Activated CD4-positive, alpha-beta T cell treated with anti-CD3 and anti-CD28 coated beads, Interleukin-2, Interleukin-6, amounts not matched to agents 100 ng/mL and 50 ng/mL, durations not matched to agents 16 hours and 8 hours (primary cell): ENCODE measurements at regions not wholly inside any gene's neighbourhood (a gene's known extent, or its start where the extent isn't known, plus 50 kb on each side); places are given as distances from the start of the nearest gene placed in this dataset.
A peak's percentile ranks its signal among the peaks of the same experiment; 100 is the strongest.
"Not testable (repeated sequence)": the region's sequence is repeated elsewhere in the genome, so short reads cannot be mapped to it uniquely, and the experiment has no call there.

Source experiments
- DNase-seq: peaks from one replicate; pipeline ENCODE4 v3.0.0-alpha.2; 2020

DNA sequence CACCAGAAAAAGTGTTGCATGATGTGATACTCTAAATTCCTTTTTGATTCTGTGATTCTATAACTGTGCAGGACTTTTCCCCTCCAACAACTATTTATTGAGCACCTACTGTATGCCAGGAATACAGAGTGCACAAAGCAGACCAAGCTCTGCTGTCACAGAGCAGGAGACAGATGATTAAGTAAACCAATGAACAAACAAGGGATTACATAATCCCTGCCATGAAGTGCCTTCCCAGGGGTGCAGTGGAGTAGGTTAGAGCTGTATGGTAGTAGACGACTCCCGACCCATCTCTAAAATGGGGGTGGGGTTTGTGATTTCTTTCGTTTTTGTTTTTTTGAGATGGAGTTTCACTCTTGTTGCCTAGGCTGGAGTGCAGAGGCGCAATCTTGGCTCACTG lies 213.9 kb downstream of the TBX5 start:
- DNase-seq, result no peak

DNA sequence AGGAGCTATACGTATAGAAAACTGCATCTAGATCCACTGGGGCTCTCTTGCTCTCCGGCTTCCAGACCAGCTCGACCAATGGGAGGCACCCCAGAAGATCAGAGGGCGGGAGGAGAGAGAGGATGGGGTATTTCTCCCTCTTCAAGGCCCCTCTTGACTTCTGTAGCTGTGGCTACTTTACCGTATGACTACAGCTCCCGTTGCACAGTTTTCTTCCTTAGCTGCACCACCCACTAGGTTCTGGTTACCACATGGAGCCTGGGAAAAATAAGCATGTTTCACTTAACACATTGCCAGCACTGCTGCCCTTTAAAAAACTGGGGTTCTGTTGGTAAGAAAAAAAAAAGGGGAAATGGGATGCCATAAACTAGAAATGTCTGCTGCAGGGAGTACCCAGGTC lies 214.4 kb downstream of the TBX5 start:
- no peak for DNase-seq

DNA sequence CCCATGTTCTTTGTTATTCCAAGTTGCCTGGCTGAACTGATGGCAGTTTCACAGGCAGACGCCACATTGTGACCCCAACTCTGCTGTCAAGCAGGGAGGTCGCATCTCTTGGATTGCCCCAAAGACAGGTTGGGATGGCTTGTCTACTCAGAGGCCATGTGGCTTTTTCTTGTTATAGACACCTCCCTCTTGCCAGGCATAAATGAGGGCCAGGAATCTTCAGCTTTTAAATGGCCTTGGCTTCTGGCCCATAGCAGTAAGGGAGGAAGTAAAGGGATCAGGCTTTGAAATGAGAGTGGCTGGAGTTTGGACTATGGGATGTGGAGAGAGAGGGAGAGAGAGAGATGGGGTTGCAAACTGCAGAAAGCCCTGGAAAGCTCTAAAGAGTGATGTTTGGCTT lies 215.0 kb downstream of the TBX5 start:
- no peak for DNase-seq

DNA sequence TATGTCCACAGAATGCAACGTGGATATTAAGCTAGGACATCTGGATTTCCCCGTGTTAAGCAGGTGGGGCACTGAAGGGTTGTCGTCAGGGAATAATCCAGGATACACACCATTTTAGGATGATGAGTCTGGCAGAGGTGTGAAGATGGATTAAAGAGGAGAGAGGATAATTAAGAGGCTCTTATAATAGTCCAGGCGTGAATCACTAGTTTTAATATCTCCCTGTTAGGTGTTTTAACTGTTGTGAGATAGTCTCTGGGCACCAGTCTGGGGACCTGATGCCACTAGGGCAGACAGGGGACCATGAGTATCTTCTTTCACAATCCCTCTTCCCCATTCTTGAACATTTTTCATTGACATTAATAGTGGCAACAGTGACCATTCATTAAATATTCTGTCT lies 216.7 kb downstream of the TBX5 start:
- DNase-seq, result no peak

DNA sequence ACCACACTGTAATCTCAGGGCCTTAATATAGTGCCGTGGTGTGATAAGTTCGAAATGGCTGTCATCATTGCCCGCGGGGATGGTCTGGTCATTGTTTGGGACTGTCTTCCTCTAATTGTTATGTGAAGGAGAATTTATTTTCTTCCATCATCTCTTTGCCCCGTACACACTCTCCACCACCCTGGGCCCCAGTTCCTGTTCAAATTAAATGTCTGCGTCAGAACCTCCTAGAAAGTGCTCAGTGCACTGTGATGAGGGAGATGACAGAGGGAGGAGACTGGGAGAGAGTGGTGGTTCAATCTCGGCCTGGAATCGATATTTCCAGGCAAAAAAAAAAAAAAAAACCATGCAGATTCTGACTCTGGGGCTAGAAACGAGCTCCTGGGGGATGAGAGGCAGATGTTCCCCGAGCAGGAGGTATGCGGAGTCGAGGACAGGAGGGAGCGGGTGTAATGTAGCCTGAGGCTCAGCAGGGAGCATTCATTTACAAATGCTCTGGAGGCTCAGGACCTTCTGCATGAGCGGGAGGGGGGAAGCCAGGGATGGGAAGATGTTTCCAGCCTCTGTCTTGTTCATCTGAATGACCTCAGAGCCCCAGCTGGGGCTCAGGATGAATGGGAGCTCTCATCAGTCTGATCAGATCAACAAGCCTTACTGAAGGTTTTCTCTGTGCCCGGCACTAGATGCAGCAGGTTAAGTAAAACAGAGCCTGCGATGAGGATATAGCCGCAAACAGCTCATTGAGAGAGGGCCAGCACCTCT lies 219.5 kb downstream of the TBX5 start:
- no peak for DNase-seq

DNA sequence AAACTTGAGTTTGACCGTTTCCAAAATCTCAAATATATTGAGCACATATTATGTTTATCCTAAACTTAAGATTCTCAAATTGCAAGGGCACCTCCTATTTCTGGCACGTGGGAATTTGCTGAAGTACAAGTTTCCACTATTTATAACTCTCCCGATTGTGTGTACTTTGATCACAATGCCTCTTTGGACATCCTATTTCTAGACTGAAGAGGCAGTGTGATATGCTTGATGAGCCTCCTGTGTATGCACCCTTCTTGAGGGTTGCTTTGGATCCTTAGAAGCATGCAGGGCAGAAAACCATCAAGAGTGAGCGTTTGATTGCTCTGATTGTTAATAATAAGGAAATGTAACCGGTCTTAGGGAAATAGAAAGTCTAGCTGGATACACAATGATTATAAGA lies 218.9 kb upstream of the RBM19 start:
- no peak for DNase-seq

DNA sequence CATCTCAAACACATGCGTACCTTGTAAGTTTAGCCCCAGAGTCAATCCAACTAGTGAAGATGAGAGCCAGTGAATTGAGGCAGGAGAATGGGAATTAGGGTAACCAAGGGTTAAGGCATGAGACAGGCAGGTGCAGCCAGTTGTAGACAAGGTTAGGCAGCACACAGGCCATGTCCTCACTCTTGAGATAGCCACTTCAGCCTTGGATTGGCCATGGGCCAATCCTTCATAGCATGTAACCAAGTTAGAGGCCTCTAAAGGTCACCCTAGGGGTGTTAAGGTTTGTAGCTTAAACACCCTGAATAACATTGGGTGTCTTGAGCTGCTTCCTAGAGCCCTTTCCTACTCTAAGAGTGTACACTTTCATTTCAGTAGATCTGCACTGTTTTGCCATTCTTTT lies 208.2 kb upstream of the RBM19 start:
- DNase-seq, result no peak

DNA sequence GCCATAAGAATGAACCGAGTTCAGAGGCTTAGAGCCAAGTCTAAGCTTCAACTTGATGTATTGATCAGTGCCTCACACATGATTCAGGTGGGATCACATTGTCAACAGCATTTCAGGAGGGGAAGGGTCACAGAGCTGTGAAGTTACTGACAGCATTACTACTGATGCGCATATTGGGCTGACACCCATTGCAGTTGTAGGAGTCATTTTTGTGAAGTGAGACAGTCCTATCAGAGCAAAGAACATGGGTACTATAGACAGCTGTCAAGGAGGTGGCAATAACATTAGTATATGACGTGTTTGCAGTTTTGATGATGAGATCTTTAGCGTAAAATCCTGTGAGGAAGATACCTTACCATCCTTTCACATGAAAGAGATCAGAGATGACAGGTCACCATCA lies 206.0 kb upstream of the RBM19 start:
- no peak for DNase-seq

DNA sequence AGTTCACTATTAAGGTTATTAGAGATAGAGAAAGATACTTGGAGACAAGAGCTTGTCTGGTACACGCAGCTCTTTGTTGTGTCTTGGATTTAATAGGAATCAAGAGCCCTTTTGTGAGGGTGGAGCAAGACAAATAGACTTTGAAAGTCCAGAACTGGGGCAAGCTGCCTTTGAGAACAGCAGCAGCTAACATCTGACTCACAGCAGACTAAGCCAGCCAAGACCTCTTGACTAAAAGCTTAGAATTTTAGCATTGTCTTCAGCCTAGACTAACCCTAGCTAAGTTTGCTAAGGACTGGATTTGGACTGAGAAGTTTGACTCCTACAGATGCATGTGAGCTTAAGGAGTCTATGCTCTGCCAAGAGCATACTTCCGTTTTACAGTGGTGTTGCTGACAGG lies 201.9 kb upstream of the RBM19 start:
- no peak for DNase-seq

DNA sequence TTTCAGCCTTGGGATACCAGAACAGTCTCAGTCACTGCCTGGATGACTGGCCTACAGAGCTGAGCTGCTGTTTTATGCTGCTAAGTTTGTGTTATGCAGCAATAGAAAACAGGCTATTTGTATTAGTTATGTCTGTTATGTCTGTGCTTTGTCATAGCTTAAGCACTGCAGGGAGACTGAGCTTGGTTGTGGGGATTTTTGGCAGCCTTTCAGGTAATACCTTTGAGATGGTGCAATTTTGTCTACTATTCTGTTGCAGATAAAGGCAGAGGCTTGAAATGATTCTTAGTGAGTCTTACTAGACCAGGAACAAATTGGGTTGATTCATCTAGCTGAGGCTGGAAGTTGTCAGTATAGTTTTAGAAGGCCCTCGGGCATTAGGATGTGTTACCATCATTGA lies 201.3 kb upstream of the RBM19 start:
- no peak for DNase-seq

DNA sequence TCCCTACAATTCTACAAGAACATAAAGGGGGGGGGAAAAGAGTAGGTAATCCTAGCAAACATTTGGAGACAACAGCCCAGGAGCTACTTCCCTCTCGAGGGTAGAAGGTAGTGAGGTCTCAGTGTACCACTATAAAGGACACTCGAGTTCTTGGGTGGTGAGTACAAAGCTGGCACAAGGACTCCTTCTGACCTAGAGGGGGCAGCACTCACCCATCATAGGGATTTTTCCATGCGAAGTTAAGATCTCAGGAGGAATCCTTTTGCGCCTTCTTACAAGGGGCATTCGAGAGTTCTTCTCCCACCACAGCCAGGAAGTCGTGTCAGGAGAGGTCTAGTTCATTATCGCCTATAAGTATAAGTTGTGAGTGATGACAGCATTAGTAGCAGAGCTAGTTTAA lies 200.2 kb upstream of the RBM19 start:
- peak; percentile 1 for DNase-seq

DNA sequence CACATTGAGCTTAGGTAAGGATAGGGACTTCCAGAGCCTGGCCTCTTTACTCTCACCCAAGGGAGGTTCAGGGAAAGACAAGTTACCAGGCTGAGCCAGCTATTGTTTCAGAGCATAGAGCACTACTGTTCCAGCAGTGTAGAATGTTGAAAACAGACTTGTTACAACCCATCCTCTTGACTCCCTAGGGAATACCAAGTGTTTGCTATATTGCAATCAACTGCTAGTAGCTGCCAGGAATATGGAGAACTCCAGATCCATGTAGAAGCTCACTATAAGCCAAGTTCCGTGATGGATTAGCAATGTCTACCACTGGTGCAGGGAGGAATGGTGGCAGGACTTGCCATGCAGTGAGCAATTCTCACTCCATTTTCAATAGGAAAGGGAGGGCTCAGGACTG lies 199.8 kb upstream of the RBM19 start:
- DNase-seq, result no peak

DNA sequence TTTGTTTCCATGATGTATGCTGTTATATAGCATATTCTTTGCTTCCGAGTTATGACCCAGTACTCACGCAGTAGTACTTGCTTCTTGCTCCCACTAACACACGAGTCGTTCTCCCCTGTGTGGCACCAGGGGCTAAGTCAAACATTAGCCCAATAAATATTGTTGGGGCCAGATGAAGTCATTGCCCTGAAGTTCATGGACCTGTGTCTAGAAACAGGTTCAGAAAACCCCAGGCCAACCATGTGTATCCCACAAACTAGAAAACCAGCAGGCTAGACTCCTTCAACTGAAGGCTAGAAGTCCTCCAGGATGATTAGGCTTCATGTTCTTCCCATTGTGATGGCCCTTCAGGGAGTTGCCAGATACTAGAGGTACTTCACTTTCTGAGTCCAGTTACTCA lies 198.2 kb upstream of the RBM19 start:
- no peak for DNase-seq

DNA sequence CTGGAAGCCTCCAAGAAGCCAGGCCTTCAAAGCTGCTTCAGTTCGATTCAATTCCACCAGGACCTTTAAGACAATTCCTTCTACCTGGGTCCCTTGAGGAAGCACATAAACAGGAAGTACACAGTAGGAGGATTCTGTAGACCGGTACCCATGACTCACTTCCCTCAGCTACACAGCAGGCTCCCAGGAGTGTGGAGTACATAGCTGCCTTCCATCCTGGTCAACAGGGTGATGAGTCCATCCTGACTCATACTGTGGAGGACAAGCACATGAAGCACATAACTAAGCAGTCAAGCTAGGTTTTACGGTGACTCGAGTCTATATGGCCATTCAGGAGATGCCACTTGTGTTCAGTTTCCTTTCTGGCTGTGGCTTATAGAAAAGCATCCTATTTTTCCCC lies 197.6 kb upstream of the RBM19 start:
- no peak for DNase-seq

DNA sequence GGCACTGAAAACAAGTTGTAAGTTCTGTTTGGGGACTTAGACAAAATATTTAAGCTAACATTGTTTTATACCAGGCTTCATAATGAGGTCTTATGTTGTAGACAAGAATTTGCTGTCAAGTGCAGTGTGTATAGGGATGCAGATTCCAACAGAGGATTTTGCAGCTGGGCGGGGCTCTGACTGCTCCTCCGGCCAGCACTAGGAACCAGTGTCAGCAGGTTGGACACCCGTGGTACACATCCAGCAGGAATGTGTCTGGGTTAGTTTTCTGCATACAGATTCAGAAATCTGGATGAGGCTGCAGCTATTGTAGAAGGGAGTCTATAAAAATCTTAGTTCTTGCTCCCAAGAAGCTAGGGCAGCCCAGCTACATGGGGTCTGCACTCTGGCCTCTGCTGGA lies 194.3 kb upstream of the RBM19 start:
- DNase-seq, result no peak

DNA sequence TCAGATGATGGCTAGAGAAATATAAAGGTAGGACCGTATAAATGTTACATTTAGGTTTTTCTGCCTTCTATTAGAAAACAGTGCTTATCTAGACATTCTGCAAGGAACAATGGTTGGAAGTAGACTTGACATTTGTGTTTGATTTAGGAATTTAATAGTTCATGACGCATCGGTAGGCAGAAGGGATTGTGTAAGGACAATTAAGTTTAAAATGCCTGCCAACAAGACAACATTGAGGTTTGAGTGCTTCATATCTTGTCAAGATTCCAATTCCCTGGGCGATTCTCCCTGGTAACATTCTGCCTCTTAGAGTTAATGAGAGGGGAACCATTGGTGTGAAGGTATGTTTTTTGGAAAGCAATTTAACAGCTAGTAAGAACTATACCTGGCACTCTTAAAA lies 186.8 kb upstream of the RBM19 start:
- DNase-seq, result no peak

DNA sequence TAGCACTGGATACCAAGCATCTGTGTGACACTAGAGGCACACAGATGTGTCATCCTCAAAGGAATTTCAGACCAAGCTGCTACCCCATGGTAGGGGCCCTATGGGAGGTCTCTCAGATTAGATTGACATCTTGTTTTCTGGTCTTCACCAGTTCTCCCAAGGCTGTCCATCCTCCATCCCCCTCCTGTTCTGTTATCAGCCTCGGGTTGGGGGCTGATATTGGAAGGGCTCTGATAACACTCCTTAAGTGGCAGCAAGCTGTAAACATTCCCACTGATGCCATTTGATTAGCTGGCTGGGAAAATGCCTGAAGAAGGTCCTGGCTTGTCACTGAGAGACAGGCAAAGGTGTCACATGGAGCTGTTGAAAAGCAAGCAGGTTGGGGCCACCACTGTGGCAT lies 185.9 kb upstream of the RBM19 start:
- DNase-seq, result no peak

DNA sequence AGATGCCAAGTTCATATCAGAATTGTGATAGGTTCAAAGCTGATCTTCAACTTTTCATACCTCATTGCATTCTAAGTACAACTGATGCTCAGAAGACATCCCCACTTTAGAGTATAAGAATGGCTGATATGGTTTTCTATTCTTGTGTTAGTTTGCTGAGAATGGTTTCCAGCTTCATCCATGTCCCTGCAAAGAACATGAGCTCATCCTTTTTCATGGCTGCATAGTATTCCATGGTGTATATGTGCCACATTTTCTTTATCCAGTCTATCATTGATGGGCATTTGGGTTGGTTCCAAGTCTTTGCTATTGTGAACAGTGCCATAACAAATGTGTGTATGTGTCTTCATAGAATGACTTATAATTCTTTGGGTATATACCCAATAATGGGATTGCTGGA lies 184.5 kb upstream of the RBM19 start:
- DNase-seq, result not testable (repeated sequence)

DNA sequence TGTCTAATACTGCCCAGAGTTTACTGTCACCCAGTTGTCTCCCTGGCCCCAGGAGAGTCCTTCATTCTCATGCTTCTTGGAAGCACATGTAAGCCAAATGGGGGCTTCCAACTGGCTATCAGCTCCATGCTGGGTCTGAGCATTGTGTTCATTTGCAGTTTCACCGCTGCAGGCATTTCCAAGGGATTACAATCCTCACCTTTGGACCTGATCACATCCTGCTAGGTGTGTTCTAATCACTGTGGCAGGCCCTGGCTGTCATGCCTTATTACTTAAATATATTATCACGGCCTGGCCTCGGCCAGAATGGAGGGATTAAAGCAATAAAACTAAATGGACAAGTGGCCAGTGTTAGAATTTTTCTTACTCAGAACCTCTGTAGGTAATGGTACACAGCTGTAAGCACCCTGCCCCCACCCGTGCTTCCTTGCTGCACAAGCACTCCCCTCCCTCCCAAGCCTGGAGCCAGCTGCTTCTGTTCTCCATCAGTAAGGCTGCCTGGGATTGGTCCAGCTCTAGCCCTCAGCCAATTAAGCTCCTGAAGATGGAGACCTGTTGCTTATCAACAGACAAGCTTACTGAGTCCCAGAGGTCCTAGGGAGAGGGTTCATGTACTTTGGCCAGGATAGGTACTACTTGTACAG lies 175.9 kb upstream of the RBM19 start:
- no peak for DNase-seq

DNA sequence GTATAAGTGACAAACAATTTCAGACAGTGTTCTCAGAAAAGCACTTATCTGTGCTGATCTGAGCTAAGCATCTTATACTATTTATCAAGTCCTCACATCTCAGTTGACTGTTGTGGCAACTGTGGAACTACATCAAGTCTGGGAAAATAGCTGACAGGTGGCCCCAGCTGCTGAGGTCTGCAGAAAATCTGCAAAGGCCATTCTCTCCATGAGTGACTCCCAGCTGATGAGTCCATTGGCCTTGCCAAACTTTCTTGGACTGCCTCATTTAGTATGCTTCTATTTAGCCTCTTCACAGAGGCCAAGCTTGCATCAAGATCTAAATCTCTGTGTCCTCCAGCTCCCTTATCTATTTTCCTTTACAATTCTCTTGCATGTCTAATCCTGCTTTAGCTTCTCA lies 174.5 kb upstream of the RBM19 start:
- DNase-seq, result no peak

DNA sequence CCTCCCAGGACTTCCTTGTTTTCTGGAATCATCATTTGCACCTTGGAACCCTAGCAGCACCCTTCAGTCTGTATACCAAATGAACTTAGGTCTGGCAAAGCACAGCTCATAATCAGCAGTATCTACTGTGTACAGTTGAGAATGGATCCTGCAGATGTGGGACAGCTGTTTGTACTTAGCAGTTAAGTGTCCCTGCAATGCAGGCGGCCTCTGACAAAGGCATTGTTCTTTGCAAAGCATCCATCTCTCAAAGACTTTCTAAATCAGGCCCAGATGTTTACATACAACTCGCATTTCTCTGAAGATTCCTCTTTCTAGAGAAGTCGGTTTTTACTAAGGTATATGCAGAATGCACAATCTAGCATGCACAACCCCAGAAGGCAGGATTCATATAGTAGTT lies 170.5 kb upstream of the RBM19 start:
- no peak for DNase-seq

DNA sequence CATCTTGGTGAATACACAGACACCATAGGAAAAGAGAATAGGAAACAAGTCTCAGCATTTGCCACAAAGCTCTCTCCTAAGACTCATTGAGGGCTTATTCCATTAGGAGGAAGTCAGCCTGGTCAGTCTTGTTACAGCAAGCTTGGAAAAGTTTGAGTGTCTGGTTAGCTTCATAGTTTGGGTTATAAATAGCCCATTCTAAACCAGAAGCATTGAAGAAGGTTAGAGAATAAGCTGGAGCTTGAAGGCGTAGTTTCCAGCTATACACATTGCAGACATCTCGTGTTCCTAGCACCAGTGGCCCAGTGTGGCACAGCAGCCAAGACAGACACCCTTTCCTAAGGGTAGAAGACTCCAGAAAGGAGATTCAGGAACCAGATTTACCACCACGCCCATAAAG lies 168.8 kb upstream of the RBM19 start:
- no peak for DNase-seq

DNA sequence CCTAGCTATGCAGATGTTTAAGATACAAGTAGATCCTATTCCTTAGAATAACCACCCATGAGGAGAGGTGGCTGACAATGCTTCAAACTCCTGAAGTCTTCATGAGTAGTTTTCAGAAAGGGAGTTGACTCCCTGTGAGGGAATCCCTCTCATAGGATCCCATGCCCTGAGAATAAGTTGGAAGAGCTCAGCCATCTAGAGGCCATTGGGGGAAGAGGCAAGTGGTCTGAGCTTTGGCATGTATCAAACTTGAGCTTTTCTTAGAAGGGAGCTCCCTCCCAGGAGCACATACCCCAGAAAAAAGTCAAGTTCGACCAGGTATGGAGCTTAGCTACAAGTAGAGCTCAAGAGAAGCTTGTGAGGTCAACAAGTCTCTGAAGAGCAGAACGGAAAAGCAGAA lies 165.7 kb upstream of the RBM19 start:
- DNase-seq, result no peak

DNA sequence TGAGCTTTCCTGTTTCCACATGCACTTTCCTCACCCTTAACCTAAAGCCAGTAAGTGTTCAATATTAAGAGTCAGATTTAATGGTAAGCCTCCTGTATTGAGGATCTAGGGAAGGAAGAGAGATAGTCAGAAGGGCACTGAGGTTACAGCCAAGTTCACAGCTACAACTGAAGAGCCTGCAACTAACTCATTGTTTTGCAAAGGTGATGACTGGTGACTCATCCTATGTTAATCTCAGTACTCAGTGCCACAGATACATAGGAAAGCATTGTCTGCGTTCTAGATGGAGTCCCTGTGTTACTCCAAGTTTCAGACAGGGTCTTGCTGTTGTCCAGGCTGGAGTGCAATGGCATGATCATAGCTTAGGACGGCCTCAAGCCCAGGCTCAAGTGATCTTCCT lies 157.0 kb upstream of the RBM19 start:
- no peak for DNase-seq

DNA sequence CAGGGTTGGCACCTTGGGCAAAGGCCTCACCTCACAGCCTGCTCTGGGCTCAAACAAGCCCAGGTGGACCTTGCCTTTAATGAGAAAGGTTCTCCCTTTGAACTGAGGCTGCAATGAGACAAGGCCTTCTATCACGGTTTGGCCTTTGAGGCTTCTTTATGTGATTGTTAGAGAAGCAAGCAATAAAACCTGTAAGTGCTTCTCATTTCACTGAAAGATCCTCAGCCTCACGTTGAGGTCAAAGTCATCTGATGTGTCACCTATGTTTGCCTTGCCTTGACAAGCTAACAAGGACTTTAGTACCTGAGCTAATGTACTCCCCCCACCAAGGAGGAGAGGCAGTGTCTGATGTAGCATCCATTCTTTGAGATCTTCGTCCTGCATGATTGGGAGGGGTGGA lies 155.9 kb upstream of the RBM19 start:
- no peak for DNase-seq
